ENCODE measurements at regions not wholly inside any gene's neighbourhood (a gene's known extent, or its start where the extent isn't known, plus 50 kb on each side); places are given as distances from the start of the nearest gene placed in this dataset.

GRCh38 chr17:5952518-5952917, 117.7 kb upstream of the WSCD1 start:
- Histone ChIP-seq H2AFZ (ENCODE audit: control insufficient read depth, low read length) (no peak overlapping the region), H3K27ac (ENCODE audit: control insufficient read depth, insufficient read depth, low read length) (no peak overlapping the region), H3K36me3 (ENCODE audit: control insufficient read depth in 2 of 2, extremely low read depth in 1 of 2, insufficient read depth in 2 of 2, low read length in 2 of 2) (no peaks in the 10 kb centered on the region), H3K4me3 (ENCODE audit: control insufficient read depth in 2 of 3, extremely low read depth in 1 of 3, insufficient read depth in 2 of 3, low read depth in 1 of 3, low read length in 3 of 3) (no peak overlapping the region), H3K27me3 (ENCODE audit: control insufficient read depth, extremely low read depth, insufficient read depth, low read length) (no peaks in the 10 kb centered on the region), H3K9ac (ENCODE audit: control insufficient read depth, extremely low read depth, insufficient read depth, low read length) (no peak overlapping the region), H3K9me3 (ENCODE audit: control insufficient read depth, low read depth, low read length) (no peaks in the 10 kb centered on the region), H3K4me2 (ENCODE audit: control insufficient read depth, extremely low read depth, insufficient read depth, low read depth, low read length) (no peak overlapping the region), H3K4me1 (ENCODE audit: control insufficient read depth, extremely low read depth, insufficient read depth, low read length) (no peaks in the 10 kb centered on the region), H4K20me1 (ENCODE audit: control insufficient read depth, extremely low read depth, insufficient read depth, low read length) (no peaks in the 10 kb centered on the region), H3K9me1 (ENCODE audit: control insufficient read depth, extremely low read depth, insufficient read depth, low read length) (no peaks in the 10 kb centered on the region), H3K79me2 (ENCODE audit: control insufficient read depth, insufficient read depth, low read length) (no peaks in the 10 kb centered on the region)
- no peak for FAIRE-seq
- dilution Hi-C loops (cut with MboI; ENCODE audit: extremely low pct_ligation_motif_present, low sequenced_read_pairs): no loop called here
- TF ChIP-seq EZH2 (IDR thresholded peaks at IDR 0.05; ENCODE audit: low read length): no peak
- no peak for TF ChIP-seq CTCF (optimal IDR thresholded peaks at IDR 0.05 in 1 of 3, IDR thresholded peaks at IDR 0.05 in 1 of 3, conservative IDR thresholded peaks at IDR 0.05 in 1 of 3; ENCODE audit: extremely low read depth in 1 of 3, insufficient read depth in 2 of 3, low read length in 3 of 3)
- DNase-seq (ENCODE audit: low read depth, low spot score): no peak

DNA sequence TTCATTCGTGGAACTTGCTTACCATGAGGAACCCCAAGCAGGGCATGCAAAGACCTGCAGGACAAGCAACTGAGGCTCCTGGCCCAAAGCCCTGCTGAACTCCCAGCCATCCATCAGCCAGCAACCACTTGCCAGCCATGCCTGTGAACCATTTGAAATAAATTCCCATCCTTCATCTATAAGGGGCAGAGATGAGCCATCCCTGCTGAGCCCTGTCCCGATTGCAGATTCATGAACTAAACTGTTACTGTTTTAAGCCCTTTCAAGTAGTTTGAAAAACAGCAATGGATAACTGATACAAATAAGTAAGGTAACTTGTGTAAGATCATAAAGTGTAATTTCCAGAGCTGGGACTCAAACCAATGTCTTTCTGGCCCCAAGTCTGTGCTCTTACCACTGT, 114.4 kb upstream of the WSCD1 start:
- TF ChIP-seq EZH2 (IDR thresholded peaks at IDR 0.05; ENCODE audit: low read length) (no peak), CTCF (optimal IDR thresholded peaks at IDR 0.05 in 1 of 3, IDR thresholded peaks at IDR 0.05 in 1 of 3, conservative IDR thresholded peaks at IDR 0.05 in 1 of 3; ENCODE audit: extremely low read depth in 1 of 3, insufficient read depth in 2 of 3, low read length in 3 of 3) (no peak)
- dilution Hi-C loops (cut with MboI; ENCODE audit: extremely low pct_ligation_motif_present, low sequenced_read_pairs): no loop called here
- no peaks in the 10 kb centered on the region for H4K20me1 ChIP-seq (ENCODE audit: control insufficient read depth, extremely low read depth, insufficient read depth, low read length)
- no peaks in the 10 kb centered on the region for H3K79me2 ChIP-seq (ENCODE audit: control insufficient read depth, insufficient read depth, low read length)
- no peaks in the 10 kb centered on the region for H3K27me3 ChIP-seq (ENCODE audit: control insufficient read depth, extremely low read depth, insufficient read depth, low read length)
- H3K4me1 ChIP-seq (ENCODE audit: control insufficient read depth, extremely low read depth, insufficient read depth, low read length): no peaks in the 10 kb centered on the region
- no peaks in the 10 kb centered on the region for H3K9me3 ChIP-seq (ENCODE audit: control insufficient read depth, low read depth, low read length)
- H3K27ac ChIP-seq (ENCODE audit: control insufficient read depth, insufficient read depth, low read length): no peak overlapping the region
- H3K4me2 ChIP-seq (ENCODE audit: control insufficient read depth, extremely low read depth, insufficient read depth, low read depth, low read length): no peak overlapping the region
- no peaks in the 10 kb centered on the region for H3K36me3 ChIP-seq (ENCODE audit: control insufficient read depth in 2 of 2, extremely low read depth in 1 of 2, insufficient read depth in 2 of 2, low read length in 2 of 2)
- no peaks in the 10 kb centered on the region for H3K9me1 ChIP-seq (ENCODE audit: control insufficient read depth, extremely low read depth, insufficient read depth, low read length)
- FAIRE-seq (no peak), DNase-seq (ENCODE audit: low read depth, low spot score) (no peak)
- no peak overlapping the region for H3K9ac ChIP-seq (ENCODE audit: control insufficient read depth, extremely low read depth, insufficient read depth, low read length)
- H2AFZ ChIP-seq (ENCODE audit: control insufficient read depth, low read length): no peak overlapping the region
- no peak overlapping the region for H3K4me3 ChIP-seq (ENCODE audit: control insufficient read depth in 2 of 3, extremely low read depth in 1 of 3, insufficient read depth in 2 of 3, low read depth in 1 of 3, low read length in 3 of 3)

Measured in keratinocyte (primary cell).